LNCAP (cell line): ENCODE measurements at regions not wholly inside any gene's neighbourhood (a gene's known extent, or its start where the extent isn't known, plus 50 kb on each side); places are given as distances from the start of the nearest gene placed in this dataset.

ENCODE experiments used
- TF ChIP-seq, protein P1 (sequence below): fragments of 450-650 bp; IDR thresholded peaks from 2 replicates; pipeline ENCODE4 v1.5.1; 2017; ENCODE audit warnings: mild to moderate bottlenecking

DNA sequence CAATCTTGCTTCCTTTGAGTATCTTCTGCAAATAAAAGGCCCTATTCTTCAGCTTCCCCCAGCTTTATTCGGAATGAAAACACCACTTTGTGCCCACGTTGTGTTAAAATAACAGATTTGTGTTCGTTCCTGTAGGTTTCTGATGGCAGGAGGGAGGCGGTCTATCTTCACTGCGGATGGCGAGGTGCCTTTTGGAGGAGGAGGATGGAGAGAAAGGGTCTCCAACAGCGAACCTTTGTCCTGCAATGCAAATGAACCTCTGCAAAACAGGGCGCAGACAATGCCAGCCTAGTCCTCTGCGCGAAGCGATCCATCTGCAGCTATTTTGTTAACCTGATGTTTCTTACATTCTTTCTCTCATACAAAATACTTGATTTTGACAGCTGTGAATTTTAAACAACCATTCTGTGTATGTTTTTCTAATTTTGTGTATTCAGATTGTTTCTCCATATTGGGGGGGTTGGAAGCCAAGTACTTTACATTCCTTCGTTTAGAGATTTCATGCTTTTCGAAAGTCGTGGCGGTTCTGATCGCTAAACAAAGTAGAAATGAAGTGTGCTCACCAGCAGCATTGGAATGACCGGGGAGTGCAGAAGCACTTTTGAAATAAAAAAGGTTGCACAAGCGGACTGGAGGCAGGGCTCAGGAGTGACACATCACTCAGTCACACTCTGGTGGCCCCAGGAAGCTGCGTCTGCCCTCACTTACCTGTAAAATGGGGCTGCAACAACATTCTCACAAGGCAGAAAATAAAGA lies 279.0 kb upstream of the IRX5 start:
- TF ChIP-seq, protein P1, sequence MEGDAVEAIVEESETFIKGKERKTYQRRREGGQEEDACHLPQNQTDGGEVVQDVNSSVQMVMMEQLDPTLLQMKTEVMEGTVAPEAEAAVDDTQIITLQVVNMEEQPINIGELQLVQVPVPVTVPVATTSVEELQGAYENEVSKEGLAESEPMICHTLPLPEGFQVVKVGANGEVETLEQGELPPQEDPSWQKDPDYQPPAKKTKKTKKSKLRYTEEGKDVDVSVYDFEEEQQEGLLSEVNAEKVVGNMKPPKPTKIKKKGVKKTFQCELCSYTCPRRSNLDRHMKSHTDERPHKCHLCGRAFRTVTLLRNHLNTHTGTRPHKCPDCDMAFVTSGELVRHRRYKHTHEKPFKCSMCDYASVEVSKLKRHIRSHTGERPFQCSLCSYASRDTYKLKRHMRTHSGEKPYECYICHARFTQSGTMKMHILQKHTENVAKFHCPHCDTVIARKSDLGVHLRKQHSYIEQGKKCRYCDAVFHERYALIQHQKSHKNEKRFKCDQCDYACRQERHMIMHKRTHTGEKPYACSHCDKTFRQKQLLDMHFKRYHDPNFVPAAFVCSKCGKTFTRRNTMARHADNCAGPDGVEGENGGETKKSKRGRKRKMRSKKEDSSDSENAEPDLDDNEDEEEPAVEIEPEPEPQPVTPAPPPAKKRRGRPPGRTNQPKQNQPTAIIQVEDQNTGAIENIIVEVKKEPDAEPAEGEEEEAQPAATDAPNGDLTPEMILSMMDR: no peak

DNA sequence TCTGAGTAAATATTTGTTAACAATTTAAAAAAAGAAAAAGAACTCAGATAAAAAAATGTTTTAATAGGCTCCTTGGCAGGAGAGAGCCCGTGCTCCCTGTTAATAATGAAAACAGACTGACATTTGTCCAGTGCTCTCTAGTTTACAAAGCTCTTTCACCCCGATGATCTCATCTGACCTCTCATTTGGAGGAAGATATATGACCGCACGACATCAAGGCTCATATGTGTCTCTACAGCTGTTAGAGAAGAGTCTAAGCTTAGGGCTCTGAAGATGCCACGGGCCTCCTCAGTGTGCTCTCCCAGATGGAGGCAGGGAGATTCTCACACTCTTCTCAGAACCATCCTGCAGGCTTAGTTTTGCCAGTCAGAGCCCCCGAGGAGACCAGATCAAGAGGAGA lies 280.8 kb upstream of the IRX5 start:
- TF ChIP-seq, protein P1: no peak

DNA sequence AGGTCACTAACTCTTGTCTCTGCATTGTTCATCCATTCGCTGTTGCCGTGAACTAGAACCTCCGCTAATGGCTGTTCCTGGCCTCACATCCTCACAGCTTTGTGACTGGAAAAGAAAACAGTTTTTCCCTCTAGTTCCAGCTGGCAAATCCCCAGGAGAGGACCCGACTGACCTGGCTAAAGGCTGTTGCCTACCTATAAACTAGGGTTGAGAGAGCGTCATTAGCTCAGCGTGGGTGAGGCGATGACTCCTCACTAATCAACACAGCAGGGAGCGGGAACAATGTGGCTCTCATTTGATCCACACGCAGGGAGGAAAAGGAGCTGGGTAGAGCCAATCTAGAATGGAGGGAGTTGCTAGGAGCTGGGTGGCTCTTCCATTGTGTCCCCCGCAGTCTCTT lies 282.1 kb upstream of the IRX5 start:
- TF ChIP-seq, protein P1: no peak

DNA sequence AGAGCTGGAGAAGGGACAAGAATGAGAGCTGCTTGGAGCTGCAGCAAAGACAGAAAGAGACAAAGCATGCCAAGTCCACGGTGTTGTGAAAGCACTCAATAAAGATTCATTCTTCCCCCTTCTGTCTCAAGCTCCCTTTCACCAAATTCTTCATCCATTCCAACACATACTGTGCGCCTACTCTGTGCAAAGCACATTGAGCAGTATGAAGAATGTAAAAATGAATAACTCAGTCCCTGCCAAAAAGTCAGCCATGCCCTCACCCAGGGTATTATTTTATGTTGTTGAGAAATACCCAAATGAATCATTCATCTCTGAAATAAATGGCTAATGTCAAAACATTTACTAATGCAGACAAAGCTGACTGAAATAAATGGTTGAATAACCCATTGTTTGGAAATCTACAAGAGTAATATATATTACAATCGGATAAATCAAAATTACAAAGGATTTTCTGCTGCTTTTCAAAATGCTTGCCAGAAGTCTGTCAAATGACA lies 282.9 kb upstream of the IRX5 start:
- TF ChIP-seq, protein P1: no peak

DNA sequence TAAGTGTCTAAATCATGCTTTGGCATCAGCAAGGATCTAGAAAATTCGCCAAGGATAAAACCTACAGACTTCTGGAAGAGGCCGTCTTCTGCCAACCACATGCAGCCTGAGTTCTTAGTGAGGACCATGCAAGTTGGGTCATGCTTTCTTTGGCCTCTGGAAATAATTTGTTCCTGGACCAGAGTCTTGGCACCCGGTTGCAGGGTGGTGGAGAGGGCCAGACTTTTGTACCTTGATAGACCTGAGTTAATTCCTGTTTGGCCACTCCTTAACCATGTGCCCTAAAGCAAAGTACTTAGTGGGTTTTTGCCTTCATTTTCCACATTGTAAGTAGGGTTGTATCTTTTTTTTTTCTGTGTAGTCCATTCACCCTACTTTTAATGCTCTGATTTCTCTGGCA lies 283.4 kb upstream of the IRX5 start:
- TF ChIP-seq, protein P1: no peak

DNA sequence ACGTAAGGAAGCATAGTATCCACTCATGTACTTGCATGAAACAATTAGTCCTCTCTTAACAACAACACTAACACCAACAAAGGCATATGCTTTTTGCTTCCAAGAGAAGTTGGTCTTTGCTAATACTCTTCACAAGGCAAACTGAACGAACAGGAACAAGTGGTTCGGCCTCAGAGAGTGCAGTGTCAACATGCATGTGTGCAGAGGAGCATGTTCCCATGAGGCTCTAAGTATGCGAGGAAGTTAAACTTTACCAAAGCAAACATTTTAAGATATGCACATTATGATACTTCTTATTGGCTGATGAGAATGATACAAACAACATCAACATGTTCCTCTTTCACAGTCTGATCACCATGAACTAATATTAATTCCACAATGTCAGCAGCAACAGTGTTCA lies 285.3 kb upstream of the IRX5 start:
- TF ChIP-seq, protein P1: no peak

DNA sequence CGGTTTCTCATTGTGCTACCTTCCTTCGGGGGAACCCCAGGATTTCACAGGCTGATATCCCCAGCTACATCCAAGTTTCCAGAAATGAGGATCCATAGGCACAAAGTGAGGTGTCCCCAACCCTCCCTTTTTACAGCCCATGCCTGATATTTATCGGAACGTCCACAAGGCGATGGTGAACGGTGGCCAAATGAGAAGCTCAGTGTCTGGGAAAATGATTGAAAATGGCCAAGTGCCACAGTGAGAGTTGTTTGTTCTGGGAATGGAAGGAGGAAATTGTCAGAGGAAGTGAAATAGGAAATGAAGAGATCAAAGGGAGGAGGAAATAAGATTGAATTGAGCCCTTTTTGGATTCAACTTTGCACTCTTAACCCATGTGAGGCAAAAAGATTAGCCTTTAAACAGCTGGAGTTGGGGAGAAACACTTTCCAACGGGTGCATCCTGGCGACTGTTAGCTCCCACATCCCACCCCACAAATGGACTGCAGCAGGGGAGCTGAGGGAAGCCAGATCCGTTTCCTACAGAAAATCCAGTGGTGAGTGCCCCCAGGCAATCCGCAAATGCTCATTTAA lies 294.4 kb upstream of the IRX5 start:
- TF ChIP-seq, protein P1: no peak
